ENCODE measurements at regions not wholly inside any gene's neighbourhood (a gene's known extent, or its start where the extent isn't known, plus 50 kb on each side); places are given as distances from the start of the nearest gene placed in this dataset.

- Histone ChIP-seq H3K4me3 (ENCODE audit: low read depth, low read length, poor library complexity, severe bottlenecking) (no peak overlapping the region), H3K27me3 (ENCODE audit: insufficient read depth, low read length) (no peaks in the 10 kb centered on the region), H4K20me1 (ENCODE audit: insufficient read depth, low read length) (no peaks in the 10 kb centered on the region), H3F3A (ENCODE audit: insufficient read depth, low read length) (no peaks in the 10 kb centered on the region), H3K9me3 (ENCODE audit: low read length) (no peaks in the 10 kb centered on the region), H3K4me1 (ENCODE audit: insufficient read depth, low read length, severe bottlenecking) (no peaks in the 10 kb centered on the region), H3K79me2 (ENCODE audit: insufficient read depth, low read length) (no peaks in the 10 kb centered on the region), H3K9ac (ENCODE audit: low read length) (no peak overlapping the region), H3K27ac (ENCODE audit: low read depth, low read length, poor library complexity, severe bottlenecking) (no peak overlapping the region), H3K9me2 (ENCODE audit: low read depth, low read length) (no peaks in the 10 kb centered on the region), H3K4me2 (ENCODE audit: low read length) (no peak overlapping the region), H2AFZ (ENCODE audit: low read length) (no peak overlapping the region), H3K36me3 (ENCODE audit: insufficient read depth, low read length) (no peaks in the 10 kb centered on the region)
- TF ChIP-seq CTCF (IDR thresholded peaks at IDR 0.05; ENCODE audit: low read length), result no peak
- TF ChIP-seq EZH2 (IDR thresholded peaks at IDR 0.05; ENCODE audit: borderline replicate concordance, low read length), result no peak
These were observed 125.8 kb downstream of the NEUROD6 start for GRCh38 chr7:31214751-31215150.

GRCh38 chr7:31211281-31211680, 129.2 kb downstream of the NEUROD6 start:
- H4K20me1 ChIP-seq (ENCODE audit: insufficient read depth, low read length), result no peaks in the 10 kb centered on the region
- no peaks in the 10 kb centered on the region for H3K9me3 ChIP-seq (ENCODE audit: low read length)
- H3K27me3 ChIP-seq (ENCODE audit: insufficient read depth, low read length), result no peaks in the 10 kb centered on the region

GRCh38 chr7:31204071-31204470, 136.5 kb downstream of the NEUROD6 start:
- Histone ChIP-seq H3K27ac (ENCODE audit: low read depth, low read length, poor library complexity, severe bottlenecking) (no peak overlapping the region), H3F3A (ENCODE audit: insufficient read depth, low read length) (no peaks in the 10 kb centered on the region)

More at GRCh38 chr7:31211281-31211680, 129.2 kb downstream of the NEUROD6 start:
- Histone ChIP-seq H3K79me2 (ENCODE audit: insufficient read depth, low read length) (no peaks in the 10 kb centered on the region), H3K4me2 (ENCODE audit: low read length) (no peak overlapping the region), H3K9ac (ENCODE audit: low read length) (no peak overlapping the region), H3K27ac (ENCODE audit: low read depth, low read length, poor library complexity, severe bottlenecking) (no peak overlapping the region), H3F3A (ENCODE audit: insufficient read depth, low read length) (no peaks in the 10 kb centered on the region), H3K9me2 (ENCODE audit: low read depth, low read length) (no peaks in the 10 kb centered on the region), H3K4me3 (ENCODE audit: low read depth, low read length, poor library complexity, severe bottlenecking) (no peak overlapping the region), H3K36me3 (ENCODE audit: insufficient read depth, low read length) (no peaks in the 10 kb centered on the region), H2AFZ (ENCODE audit: low read length) (no peak overlapping the region), H3K4me1 (ENCODE audit: insufficient read depth, low read length, severe bottlenecking) (no peaks in the 10 kb centered on the region)
- TF ChIP-seq EZH2 (IDR thresholded peaks at IDR 0.05; ENCODE audit: borderline replicate concordance, low read length), result no peak
- no peak for TF ChIP-seq CTCF (IDR thresholded peaks at IDR 0.05; ENCODE audit: low read length)

More at GRCh38 chr7:31204071-31204470, 136.5 kb downstream of the NEUROD6 start:
- H3K4me2 ChIP-seq (ENCODE audit: low read length), result no peak overlapping the region
- no peaks in the 10 kb centered on the region for H3K79me2 ChIP-seq (ENCODE audit: insufficient read depth, low read length)
- no peaks in the 10 kb centered on the region for H4K20me1 ChIP-seq (ENCODE audit: insufficient read depth, low read length)
- H3K9me3 ChIP-seq (ENCODE audit: low read length), result no peaks in the 10 kb centered on the region
- no peaks in the 10 kb centered on the region for H3K27me3 ChIP-seq (ENCODE audit: insufficient read depth, low read length)
- no peak overlapping the region for H3K4me3 ChIP-seq (ENCODE audit: low read depth, low read length, poor library complexity, severe bottlenecking)
- H3K9me2 ChIP-seq (ENCODE audit: low read depth, low read length), result no peaks in the 10 kb centered on the region
- H3K9ac ChIP-seq (ENCODE audit: low read length), result no peak overlapping the region
- no peaks in the 10 kb centered on the region for H3K36me3 ChIP-seq (ENCODE audit: insufficient read depth, low read length)
- TF ChIP-seq EZH2 (IDR thresholded peaks at IDR 0.05; ENCODE audit: borderline replicate concordance, low read length) (no peak), CTCF (IDR thresholded peaks at IDR 0.05; ENCODE audit: low read length) (no peak)
- H3K4me1 ChIP-seq (ENCODE audit: insufficient read depth, low read length, severe bottlenecking), result no peaks in the 10 kb centered on the region
- no peak overlapping the region for H2AFZ ChIP-seq (ENCODE audit: low read length)
